Astrocyte (in vitro differentiated cells and primary cell): ENCODE measurements at regions not wholly inside any gene's neighbourhood (a gene's known extent, or its start where the extent isn't known, plus 50 kb on each side); places are given as distances from the start of the nearest gene placed in this dataset.

Experiments used
- DNase-seq: peaks from one replicate; pipeline ENCODE4 v3.0.0-alpha.2; 2010; ENCODE audit warnings: low read depth
- FAIRE-seq: peaks from 2 replicates; lab custom pipeline; 2011; peaks lifted over from hg19 to GRCh38; lab: Jason Lieb, UNC
- H2AFZ ChIP-seq: 2 replicates; pipeline ENCODE4 v1.6.0; 2012; ENCODE audit warnings: low read depth, low read length, inconsistent platforms
- H3K27ac ChIP-seq: 2 replicates; pipeline ENCODE4 v1.5.1; 2011; ENCODE audit warnings: low read depth, low read length, inconsistent platforms
- H3K27me3 ChIP-seq: 2 replicates; pipeline ENCODE4 v1.6.0; 2011; ENCODE audit warnings: low read length, inconsistent platforms; ENCODE audit not compliant: insufficient read depth
- H3K36me3 ChIP-seq: 2 replicates; pipeline ENCODE4 v1.5.1; 2011; ENCODE audit warnings: low read length, inconsistent platforms; ENCODE audit not compliant: insufficient read depth
- H3K4me1 ChIP-seq: 2 replicates; pipeline ENCODE4 v1.5.1; 2011; ENCODE audit warnings: low read length, inconsistent platforms; ENCODE audit not compliant: insufficient read depth
- H3K4me2 ChIP-seq: 2 replicates; pipeline ENCODE4 v1.6.0; 2012; ENCODE audit warnings: low read length, inconsistent platforms
- H3K4me3 ChIP-seq: 2 replicates; pipeline ENCODE4 v1.5.1; 2011; ENCODE audit warnings: low read depth, mild to moderate bottlenecking, low read length, inconsistent platforms; ENCODE audit not compliant: insufficient read depth
- H3K79me2 ChIP-seq: 2 replicates; pipeline ENCODE4 v1.6.0; 2012; ENCODE audit warnings: mild to moderate bottlenecking, low read length, inconsistent platforms; ENCODE audit not compliant: insufficient read depth
- H3K9ac ChIP-seq: 2 replicates; pipeline ENCODE4 v1.6.0; 2012; ENCODE audit warnings: mild to moderate bottlenecking, low read length, inconsistent platforms
- H3K9me3 ChIP-seq: 2 replicates; pipeline ENCODE4 v1.5.1; 2012; ENCODE audit warnings: low read depth, mild to moderate bottlenecking, low read length, inconsistent platforms; ENCODE audit not compliant: insufficient read depth
- H4K20me1 ChIP-seq: 2 replicates; pipeline ENCODE4 v1.6.0; 2012; ENCODE audit warnings: low read length, inconsistent platforms; ENCODE audit not compliant: insufficient read depth
- H3K27ac Mint-ChIP-seq: one replicate; pipeline ENCODE4 v1.8.0; 2021; ENCODE audit warnings: mild to moderate bottlenecking, mixed read lengths; ENCODE audit not compliant: unreplicated experiment
- H3K27me3 Mint-ChIP-seq: one replicate; pipeline ENCODE4 v1.8.0; 2021; ENCODE audit warnings: low read depth, mixed read lengths; ENCODE audit not compliant: unreplicated experiment
- H3K36me3 Mint-ChIP-seq: one replicate; pipeline ENCODE4 v1.8.0; 2021; ENCODE audit warnings: low read depth, mixed read lengths; ENCODE audit not compliant: unreplicated experiment
- H3K4me1 Mint-ChIP-seq: one replicate; pipeline ENCODE4 v1.8.0; 2021; ENCODE audit warnings: low read depth, mixed read lengths; ENCODE audit not compliant: unreplicated experiment
- H3K4me3 Mint-ChIP-seq: one replicate; pipeline ENCODE4 v1.8.0; 2021; ENCODE audit warnings: mild to moderate bottlenecking, moderate library complexity, mixed read lengths; ENCODE audit not compliant: unreplicated experiment
- H3K9me3 Mint-ChIP-seq: one replicate; pipeline ENCODE4 v1.8.0; 2021; ENCODE audit warnings: mild to moderate bottlenecking, mixed read lengths; ENCODE audit not compliant: unreplicated experiment
- EZH2 ChIP-seq: IDR thresholded peaks from 2 replicates; pipeline ENCODE4 v1.6.1; 2012; ENCODE audit warnings: mild to moderate bottlenecking, low read length, inconsistent platforms; ENCODE audit not compliant: insufficient read depth
- TF ChIP-seq, protein P1 (sequence below): IDR thresholded peaks from 2 replicates; pipeline ENCODE4 v1.5.1; 2011; ENCODE audit warnings: low read depth, mild to moderate bottlenecking, inconsistent platforms, low read length, moderate library complexity; ENCODE audit not compliant: insufficient read depth

DNA sequence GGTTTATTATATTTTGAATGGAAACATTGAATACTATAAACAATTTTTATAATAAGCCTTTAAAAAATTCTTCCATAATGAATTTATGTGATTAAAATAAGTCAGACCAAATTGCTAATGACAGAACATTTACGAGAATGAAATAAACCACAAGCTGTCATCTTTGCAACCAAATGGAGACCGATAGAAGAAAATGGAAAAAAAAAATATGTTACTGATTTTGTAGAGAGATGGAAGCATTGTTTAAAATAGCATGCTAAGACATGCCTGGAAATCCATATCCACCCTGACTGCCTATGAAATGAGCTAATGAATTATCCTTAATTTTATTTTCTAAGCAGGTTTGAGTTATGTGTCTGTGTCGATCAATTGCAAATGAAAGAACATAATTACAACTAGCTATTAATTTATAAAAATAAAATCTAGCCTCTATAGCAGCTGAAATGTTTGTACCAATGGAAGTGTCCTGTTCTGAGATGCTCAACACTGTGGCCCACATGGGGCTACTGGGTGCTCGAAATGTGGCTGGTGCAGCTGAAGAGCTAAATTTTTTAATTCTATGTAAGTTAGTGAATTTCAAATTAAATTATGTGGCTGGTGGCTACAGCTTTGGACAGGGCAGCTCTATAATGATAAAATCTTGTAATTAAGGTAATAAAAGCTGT is 832.8 kb downstream of the RNF144A start:
- Histone ChIP-seq H3K4me1 (no peaks in the 10 kb centered on the region), H3K4me3 (no peak overlapping the region), H4K20me1 (no peaks in the 10 kb centered on the region), H3K9me3 (peaks cover 7% of the 10 kb centered on the region), H2AFZ (no peak overlapping the region), H3K9ac (no peak overlapping the region), H3K4me2 (no peak overlapping the region), H3K79me2 (no peaks in the 10 kb centered on the region), H3K27me3 (no peaks in the 10 kb centered on the region), H3K36me3 (no peaks in the 10 kb centered on the region), H3K27ac (no peak overlapping the region)
- Mint-ChIP-seq H3K27me3 (no peaks in the 10 kb centered on the region), H3K4me1 (no peaks in the 10 kb centered on the region), H3K27ac (no peak overlapping the region), H3K9me3 (peaks cover 10% of the 10 kb centered on the region), H3K4me3 (no peak overlapping the region), H3K36me3 (no peaks in the 10 kb centered on the region)
- FAIRE-seq: no peak
- TF ChIP-seq EZH2: no peak
- DNase-seq: no peak

DNA sequence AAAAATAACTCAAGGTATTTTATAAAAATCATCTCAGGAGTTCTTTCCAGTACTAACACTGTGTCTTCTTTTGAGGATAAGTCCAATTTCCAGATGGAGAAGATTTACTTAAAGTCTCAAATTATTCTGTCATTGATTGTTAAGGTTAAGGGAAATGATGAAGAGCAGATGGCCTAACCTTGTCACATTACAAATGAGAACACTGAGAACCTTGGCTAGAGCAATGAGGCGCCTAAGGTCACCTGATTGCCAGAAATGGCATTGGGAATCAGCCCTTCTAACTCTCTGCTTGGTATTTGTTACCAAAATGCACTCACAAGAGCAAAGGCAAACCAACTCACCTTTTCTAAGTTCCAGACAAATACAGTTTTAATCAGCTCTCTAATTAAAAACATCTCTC is 835.1 kb downstream of the RNF144A start:
- DNase-seq (no peak), FAIRE-seq (no peak)
- H3K27me3 Mint-ChIP-seq: no peaks in the 10 kb centered on the region
- H3K27me3 ChIP-seq: no peaks in the 10 kb centered on the region
- H3K4me2 ChIP-seq: no peak overlapping the region
- H3K36me3 ChIP-seq: no peaks in the 10 kb centered on the region
- no peaks in the 10 kb centered on the region for H3K4me1 ChIP-seq
- no peak for TF ChIP-seq EZH2
- TF ChIP-seq, protein P1, sequence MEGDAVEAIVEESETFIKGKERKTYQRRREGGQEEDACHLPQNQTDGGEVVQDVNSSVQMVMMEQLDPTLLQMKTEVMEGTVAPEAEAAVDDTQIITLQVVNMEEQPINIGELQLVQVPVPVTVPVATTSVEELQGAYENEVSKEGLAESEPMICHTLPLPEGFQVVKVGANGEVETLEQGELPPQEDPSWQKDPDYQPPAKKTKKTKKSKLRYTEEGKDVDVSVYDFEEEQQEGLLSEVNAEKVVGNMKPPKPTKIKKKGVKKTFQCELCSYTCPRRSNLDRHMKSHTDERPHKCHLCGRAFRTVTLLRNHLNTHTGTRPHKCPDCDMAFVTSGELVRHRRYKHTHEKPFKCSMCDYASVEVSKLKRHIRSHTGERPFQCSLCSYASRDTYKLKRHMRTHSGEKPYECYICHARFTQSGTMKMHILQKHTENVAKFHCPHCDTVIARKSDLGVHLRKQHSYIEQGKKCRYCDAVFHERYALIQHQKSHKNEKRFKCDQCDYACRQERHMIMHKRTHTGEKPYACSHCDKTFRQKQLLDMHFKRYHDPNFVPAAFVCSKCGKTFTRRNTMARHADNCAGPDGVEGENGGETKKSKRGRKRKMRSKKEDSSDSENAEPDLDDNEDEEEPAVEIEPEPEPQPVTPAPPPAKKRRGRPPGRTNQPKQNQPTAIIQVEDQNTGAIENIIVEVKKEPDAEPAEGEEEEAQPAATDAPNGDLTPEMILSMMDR: no peak
- no peak overlapping the region for H3K27ac Mint-ChIP-seq
- no peaks in the 10 kb centered on the region for H3K4me1 Mint-ChIP-seq
- H3K4me3 Mint-ChIP-seq: no peak overlapping the region
- no peak overlapping the region for H3K9ac ChIP-seq
- peaks cover 10% of the 10 kb centered on the region for H3K9me3 Mint-ChIP-seq
- peaks cover 7% of the 10 kb centered on the region for H3K9me3 ChIP-seq
- H3K79me2 ChIP-seq: no peaks in the 10 kb centered on the region
- no peak overlapping the region for H2AFZ ChIP-seq
- no peaks in the 10 kb centered on the region for H3K36me3 Mint-ChIP-seq
- H4K20me1 ChIP-seq: no peaks in the 10 kb centered on the region
- H3K4me3 ChIP-seq: no peak overlapping the region
- H3K27ac ChIP-seq: no peak overlapping the region

DNA sequence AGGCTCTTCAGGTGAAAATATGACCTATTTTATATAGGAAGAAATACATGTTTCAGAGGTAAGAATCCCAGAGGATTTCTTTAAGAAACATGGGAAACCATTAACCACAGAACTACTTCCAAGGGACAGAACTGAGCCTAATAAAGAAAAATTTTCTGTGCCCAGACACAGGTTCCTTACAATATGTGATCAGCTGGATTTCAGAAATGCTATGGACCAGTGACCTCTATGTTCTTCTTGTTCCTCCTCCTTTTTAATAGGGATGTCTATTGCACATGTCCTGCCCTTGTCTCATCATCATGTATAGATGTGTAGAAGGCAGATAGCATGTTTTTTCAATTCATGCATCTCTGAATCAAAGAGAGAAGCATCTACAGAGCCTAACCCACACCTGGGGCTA is 836.6 kb downstream of the RNF144A start:
- H3K9me3 ChIP-seq: peaks cover 7% of the 10 kb centered on the region
- no peak overlapping the region for H3K9ac ChIP-seq
- H3K4me3 Mint-ChIP-seq: no peak overlapping the region
- H3K9me3 Mint-ChIP-seq: peaks cover 10% of the 10 kb centered on the region
- no peak overlapping the region for H3K4me2 ChIP-seq
- no peak overlapping the region for H3K27ac Mint-ChIP-seq
- FAIRE-seq (no peak), DNase-seq (no peak)
- peaks cover 4% of the 10 kb centered on the region for H3K4me1 Mint-ChIP-seq
- H3K4me1 ChIP-seq: no peaks in the 10 kb centered on the region
- no peaks in the 10 kb centered on the region for H3K36me3 Mint-ChIP-seq
- H4K20me1 ChIP-seq: no peaks in the 10 kb centered on the region
- TF ChIP-seq, protein P1: no peak
- no peak for TF ChIP-seq EZH2
- no peaks in the 10 kb centered on the region for H3K36me3 ChIP-seq
- no peak overlapping the region for H3K27ac ChIP-seq
- H2AFZ ChIP-seq: no peak overlapping the region
- H3K4me3 ChIP-seq: no peak overlapping the region
- H3K79me2 ChIP-seq: no peaks in the 10 kb centered on the region
- no peaks in the 10 kb centered on the region for H3K27me3 Mint-ChIP-seq
- H3K27me3 ChIP-seq: no peaks in the 10 kb centered on the region
